ENCODE measurements at regions not wholly inside any gene's neighbourhood (a gene's known extent, or its start where the extent isn't known, plus 50 kb on each side); places are given as distances from the start of the nearest gene placed in this dataset.

DNA sequence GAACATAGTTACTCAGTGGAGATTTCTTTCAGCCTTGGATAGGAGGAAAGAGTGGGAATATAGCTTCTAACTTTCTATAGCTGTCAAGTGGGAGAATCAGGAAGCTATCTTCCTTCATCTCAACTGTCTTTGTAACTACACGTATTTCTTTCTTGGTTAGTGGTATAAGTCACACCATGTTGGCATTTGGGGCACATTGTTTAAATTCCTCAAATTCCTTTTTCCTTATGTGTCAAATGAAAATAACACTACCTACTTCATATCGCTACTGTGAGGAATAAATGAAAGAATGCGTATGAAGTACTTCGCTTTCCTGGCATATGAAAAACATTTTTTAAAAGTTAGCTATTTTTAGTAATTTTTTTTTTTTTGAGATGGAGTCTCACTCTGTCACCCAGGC is 1082.5 kb upstream of the WWC1 start:
- TF ChIP-seq, protein P1, sequence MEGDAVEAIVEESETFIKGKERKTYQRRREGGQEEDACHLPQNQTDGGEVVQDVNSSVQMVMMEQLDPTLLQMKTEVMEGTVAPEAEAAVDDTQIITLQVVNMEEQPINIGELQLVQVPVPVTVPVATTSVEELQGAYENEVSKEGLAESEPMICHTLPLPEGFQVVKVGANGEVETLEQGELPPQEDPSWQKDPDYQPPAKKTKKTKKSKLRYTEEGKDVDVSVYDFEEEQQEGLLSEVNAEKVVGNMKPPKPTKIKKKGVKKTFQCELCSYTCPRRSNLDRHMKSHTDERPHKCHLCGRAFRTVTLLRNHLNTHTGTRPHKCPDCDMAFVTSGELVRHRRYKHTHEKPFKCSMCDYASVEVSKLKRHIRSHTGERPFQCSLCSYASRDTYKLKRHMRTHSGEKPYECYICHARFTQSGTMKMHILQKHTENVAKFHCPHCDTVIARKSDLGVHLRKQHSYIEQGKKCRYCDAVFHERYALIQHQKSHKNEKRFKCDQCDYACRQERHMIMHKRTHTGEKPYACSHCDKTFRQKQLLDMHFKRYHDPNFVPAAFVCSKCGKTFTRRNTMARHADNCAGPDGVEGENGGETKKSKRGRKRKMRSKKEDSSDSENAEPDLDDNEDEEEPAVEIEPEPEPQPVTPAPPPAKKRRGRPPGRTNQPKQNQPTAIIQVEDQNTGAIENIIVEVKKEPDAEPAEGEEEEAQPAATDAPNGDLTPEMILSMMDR (IDR thresholded peaks at IDR 0.05; ENCODE audit: low read depth, low read length, missing input control): no peak
- TF ChIP-seq, protein P2, sequence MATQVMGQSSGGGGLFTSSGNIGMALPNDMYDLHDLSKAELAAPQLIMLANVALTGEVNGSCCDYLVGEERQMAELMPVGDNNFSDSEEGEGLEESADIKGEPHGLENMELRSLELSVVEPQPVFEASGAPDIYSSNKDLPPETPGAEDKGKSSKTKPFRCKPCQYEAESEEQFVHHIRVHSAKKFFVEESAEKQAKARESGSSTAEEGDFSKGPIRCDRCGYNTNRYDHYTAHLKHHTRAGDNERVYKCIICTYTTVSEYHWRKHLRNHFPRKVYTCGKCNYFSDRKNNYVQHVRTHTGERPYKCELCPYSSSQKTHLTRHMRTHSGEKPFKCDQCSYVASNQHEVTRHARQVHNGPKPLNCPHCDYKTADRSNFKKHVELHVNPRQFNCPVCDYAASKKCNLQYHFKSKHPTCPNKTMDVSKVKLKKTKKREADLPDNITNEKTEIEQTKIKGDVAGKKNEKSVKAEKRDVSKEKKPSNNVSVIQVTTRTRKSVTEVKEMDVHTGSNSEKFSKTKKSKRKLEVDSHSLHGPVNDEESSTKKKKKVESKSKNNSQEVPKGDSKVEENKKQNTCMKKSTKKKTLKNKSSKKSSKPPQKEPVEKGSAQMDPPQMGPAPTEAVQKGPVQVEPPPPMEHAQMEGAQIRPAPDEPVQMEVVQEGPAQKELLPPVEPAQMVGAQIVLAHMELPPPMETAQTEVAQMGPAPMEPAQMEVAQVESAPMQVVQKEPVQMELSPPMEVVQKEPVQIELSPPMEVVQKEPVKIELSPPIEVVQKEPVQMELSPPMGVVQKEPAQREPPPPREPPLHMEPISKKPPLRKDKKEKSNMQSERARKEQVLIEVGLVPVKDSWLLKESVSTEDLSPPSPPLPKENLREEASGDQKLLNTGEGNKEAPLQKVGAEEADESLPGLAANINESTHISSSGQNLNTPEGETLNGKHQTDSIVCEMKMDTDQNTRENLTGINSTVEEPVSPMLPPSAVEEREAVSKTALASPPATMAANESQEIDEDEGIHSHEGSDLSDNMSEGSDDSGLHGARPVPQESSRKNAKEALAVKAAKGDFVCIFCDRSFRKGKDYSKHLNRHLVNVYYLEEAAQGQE (IDR thresholded peaks at IDR 0.05): no peak
- TF ChIP-seq RAD21 (IDR thresholded peaks at IDR 0.05) (no peak), SP1 (IDR thresholded peaks at IDR 0.05) (no peak), JUND (IDR thresholded peaks at IDR 0.05) (no peak)
- TF ChIP-seq, protein P3, sequence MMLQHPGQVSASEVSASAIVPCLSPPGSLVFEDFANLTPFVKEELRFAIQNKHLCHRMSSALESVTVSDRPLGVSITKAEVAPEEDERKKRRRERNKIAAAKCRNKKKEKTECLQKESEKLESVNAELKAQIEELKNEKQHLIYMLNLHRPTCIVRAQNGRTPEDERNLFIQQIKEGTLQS (IDR thresholded peaks at IDR 0.05): no peak
- TF ChIP-seq, protein P4, sequence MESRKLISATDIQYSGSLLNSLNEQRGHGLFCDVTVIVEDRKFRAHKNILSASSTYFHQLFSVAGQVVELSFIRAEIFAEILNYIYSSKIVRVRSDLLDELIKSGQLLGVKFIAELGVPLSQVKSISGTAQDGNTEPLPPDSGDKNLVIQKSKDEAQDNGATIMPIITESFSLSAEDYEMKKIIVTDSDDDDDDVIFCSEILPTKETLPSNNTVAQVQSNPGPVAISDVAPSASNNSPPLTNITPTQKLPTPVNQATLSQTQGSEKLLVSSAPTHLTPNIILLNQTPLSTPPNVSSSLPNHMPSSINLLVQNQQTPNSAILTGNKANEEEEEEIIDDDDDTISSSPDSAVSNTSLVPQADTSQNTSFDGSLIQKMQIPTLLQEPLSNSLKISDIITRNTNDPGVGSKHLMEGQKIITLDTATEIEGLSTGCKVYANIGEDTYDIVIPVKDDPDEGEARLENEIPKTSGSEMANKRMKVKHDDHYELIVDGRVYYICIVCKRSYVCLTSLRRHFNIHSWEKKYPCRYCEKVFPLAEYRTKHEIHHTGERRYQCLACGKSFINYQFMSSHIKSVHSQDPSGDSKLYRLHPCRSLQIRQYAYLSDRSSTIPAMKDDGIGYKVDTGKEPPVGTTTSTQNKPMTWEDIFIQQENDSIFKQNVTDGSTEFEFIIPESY (IDR thresholded peaks at IDR 0.05): no peak

Measured in liver (tissue), 3 donors.